ENCODE measurements at regions not wholly inside any gene's neighbourhood (a gene's known extent, or its start where the extent isn't known, plus 50 kb on each side); places are given as distances from the start of the nearest gene placed in this dataset.
"Not testable (repeated sequence)": the region's sequence is repeated elsewhere in the genome, so short reads cannot be mapped to it uniquely, and the experiment has no call there.

DNA sequence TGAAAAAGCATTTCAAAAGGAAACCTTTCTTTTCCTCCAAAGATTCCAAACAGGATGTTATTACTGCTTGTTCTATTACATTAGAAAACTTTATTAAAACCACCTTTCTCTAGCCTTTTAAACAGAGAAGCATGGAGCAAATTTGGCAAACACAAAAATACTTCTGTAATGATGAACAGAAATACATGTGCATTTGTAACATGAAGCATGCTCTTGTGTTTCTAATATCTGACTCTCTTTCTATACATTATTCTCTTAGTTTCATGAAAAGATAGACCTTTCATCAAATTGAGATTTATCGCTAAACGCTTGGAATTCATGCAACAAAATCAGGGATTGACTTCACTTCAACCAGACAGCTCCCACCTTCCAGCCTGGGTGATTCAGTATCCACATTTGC lies 152.8 kb upstream of the IRS2 start:
- no peak overlapping the region for H3K4me3 ChIP-seq
- H3K4me1 ChIP-seq: no peaks in the 10 kb centered on the region
- DNase-seq (ENCODE audit: low spot score in 2 of 2): no peak
- no peaks in the 10 kb centered on the region for H3K9me3 ChIP-seq
- peak overlapping the region in 1 of 2 donors; percentile 10 for H3K27ac ChIP-seq
- H3K36me3 ChIP-seq: no peaks in the 10 kb centered on the region
- TF ChIP-seq POLR2A (IDR thresholded peaks at IDR 0.05) (no peak), CTCF (IDR thresholded peaks at IDR 0.05) (no peak), POLR2AphosphoS5 (IDR thresholded peaks at IDR 0.05) (no peak)
- no peaks in the 10 kb centered on the region for H3K27me3 ChIP-seq
- intact Hi-C loops (cut with DNase I; ENCODE audit: low total_unique reads): no loop called here

DNA sequence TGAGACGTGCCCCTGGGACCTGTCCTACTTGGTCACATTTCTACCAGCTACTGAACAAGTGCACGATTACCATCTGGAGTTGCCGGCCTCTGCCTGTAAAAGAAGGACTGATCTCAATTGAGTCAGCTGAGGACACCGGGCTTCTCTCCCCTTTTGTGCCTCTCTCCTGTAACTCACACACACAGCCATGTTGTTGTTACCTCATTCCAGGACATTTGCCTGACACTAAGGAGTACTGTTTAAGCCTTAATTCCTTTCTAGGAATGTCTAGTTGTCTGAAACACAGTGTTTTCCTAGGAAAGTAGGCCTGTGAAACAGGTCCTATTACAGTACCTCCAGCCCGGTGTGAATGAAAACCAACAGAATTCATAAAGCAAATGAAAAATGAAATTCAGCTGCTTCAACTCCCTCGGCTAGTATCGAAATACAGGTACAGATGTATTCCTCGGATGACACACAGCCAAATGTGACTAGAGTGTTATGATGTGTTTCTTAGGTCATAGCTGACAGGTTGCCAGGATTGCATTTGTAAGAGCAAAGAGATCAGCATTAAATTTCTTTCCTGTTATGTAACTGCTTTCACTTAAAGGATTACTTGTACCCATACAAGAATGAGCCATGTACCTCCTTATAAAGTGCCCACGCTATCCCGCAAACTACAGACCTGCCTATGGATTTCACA lies 152.0 kb upstream of the IRS2 start:
- Histone ChIP-seq H3K9me3 (no peaks in the 10 kb centered on the region), H3K27ac (peak overlapping the region in 1 of 2 donors; percentile 10), H3K4me3 (no peak overlapping the region), H3K27me3 (no peaks in the 10 kb centered on the region), H3K4me1 (no peaks in the 10 kb centered on the region), H3K36me3 (no peaks in the 10 kb centered on the region)
- no peak for DNase-seq (ENCODE audit: low spot score in 2 of 2)
- no peak for TF ChIP-seq POLR2AphosphoS5 (IDR thresholded peaks at IDR 0.05)
- no peak for TF ChIP-seq POLR2A (IDR thresholded peaks at IDR 0.05)
- no peak for TF ChIP-seq CTCF (IDR thresholded peaks at IDR 0.05)
- intact Hi-C loops (cut with DNase I; ENCODE audit: low total_unique reads): no loop called here

DNA sequence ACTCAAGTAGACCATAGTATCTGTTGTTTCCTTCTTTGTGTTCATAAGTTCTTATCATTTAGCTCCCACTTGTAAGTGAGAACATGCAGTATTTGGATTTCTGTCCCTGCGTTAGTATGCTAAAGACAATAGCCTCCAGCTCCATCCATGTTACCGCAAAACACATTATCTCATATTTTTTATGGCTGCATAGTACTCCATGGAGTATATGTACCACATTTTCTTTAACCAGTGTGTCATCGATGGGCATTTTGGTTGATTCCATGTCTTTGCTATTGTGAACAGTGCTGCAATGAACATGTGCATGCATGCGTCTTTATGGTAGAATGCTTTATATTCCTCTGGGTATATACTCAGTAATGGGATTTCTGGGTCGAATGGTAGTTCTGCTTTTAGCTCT lies 148.1 kb upstream of the IRS2 start:
- H3K4me3 ChIP-seq; H3K27me3 ChIP-seq; intact Hi-C loops (cut with DNase I; ENCODE audit: low total_unique reads); H3K4me1 ChIP-seq; DNase-seq (ENCODE audit: low spot score in 2 of 2); H3K36me3 ChIP-seq; H3K9me3 ChIP-seq; H3K27ac ChIP-seq: not testable (repeated sequence)

DNA sequence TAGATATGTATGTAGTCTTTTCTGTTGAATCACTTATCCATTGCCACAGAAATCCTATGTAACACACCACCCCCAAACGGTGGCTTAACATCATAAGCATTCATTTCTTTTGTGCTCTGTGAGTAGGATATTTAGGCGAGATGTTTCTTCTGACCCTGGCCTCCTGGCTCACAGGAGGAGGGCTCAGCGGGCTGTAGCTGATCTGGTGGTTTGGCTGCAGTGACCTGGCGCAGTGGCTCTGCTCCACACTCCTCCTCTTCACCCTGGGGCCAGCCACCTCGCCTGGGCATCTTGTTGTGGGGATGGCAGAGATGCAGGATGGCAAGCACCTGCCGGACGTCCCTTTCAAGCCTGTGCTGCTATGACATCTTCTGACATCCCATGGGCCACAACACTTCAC lies 147.1 kb upstream of the IRS2 start:
- H3K36me3 ChIP-seq: no peaks in the 10 kb centered on the region
- no peak for DNase-seq (ENCODE audit: low spot score in 2 of 2)
- intact Hi-C loops (cut with DNase I; ENCODE audit: low total_unique reads): no loop called here
- no peak overlapping the region for H3K27ac ChIP-seq
- TF ChIP-seq CTCF (IDR thresholded peaks at IDR 0.05): no peak
- no peak for TF ChIP-seq POLR2AphosphoS5 (IDR thresholded peaks at IDR 0.05)
- TF ChIP-seq POLR2A (IDR thresholded peaks at IDR 0.05): no peak
- H3K4me1 ChIP-seq: no peaks in the 10 kb centered on the region
- H3K9me3 ChIP-seq: no peaks in the 10 kb centered on the region
- no peak overlapping the region for H3K4me3 ChIP-seq
- no peaks in the 10 kb centered on the region for H3K27me3 ChIP-seq

DNA sequence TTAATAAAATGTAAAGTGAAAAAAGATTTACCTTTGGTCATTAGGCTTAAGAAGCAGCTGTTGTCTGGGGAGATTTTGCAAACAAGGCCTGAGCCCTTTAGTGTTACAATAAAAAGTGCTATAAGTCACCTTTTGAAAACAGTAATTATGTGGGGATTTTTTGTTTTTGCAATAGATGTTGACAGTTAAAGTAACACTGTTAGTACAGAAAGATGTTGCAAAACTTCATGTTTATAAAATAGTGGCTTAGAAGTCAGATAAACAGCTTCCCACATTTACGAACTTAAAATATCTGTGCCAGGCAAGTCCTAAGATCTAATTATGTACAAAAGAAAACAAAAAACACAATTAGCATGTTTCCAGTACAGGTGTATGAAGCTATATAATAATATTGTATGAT lies 138.0 kb upstream of the IRS2 start:
- H3K4me3 ChIP-seq: no peak overlapping the region
- no peaks in the 10 kb centered on the region for H3K27me3 ChIP-seq
- no peaks in the 10 kb centered on the region for H3K4me1 ChIP-seq
- no peak overlapping the region for H3K27ac ChIP-seq
- H3K9me3 ChIP-seq: no peaks in the 10 kb centered on the region
- intact Hi-C loops (cut with DNase I; ENCODE audit: low total_unique reads): no loop called here
- no peak for DNase-seq (ENCODE audit: low spot score in 2 of 2)
- no peaks in the 10 kb centered on the region for H3K36me3 ChIP-seq
- TF ChIP-seq POLR2A (IDR thresholded peaks at IDR 0.05) (no peak), CTCF (IDR thresholded peaks at IDR 0.05) (no peak), POLR2AphosphoS5 (IDR thresholded peaks at IDR 0.05) (no peak)

GRCh38 chr13:109922518-109922917 lies 136.1 kb upstream of the IRS2 start:
- H3K27ac ChIP-seq: no peak overlapping the region
- H3K4me3 ChIP-seq: no peak overlapping the region
- no peaks in the 10 kb centered on the region for H3K4me1 ChIP-seq
- H3K27me3 ChIP-seq: no peaks in the 10 kb centered on the region
- no peaks in the 10 kb centered on the region for H3K9me3 ChIP-seq
- no peaks in the 10 kb centered on the region for H3K36me3 ChIP-seq
- intact Hi-C loops (cut with DNase I; ENCODE audit: low total_unique reads): no loop called here
- no peak for DNase-seq (ENCODE audit: low spot score in 2 of 2)
- no peak for TF ChIP-seq CTCF (IDR thresholded peaks at IDR 0.05)
- TF ChIP-seq POLR2A (IDR thresholded peaks at IDR 0.05): no peak
- no peak for TF ChIP-seq POLR2AphosphoS5 (IDR thresholded peaks at IDR 0.05)
